Epithelial cell of esophagus (primary cell): ENCODE measurements at regions not wholly inside any gene's neighbourhood (a gene's known extent, or its start where the extent isn't known, plus 50 kb on each side); places are given as distances from the start of the nearest gene placed in this dataset.
A peak's percentile ranks its signal among the peaks of the same experiment; 100 is the strongest.

Experiments used
- DNase-seq: peaks from one replicate; pipeline ENCODE4 v3.0.0; 2010; ENCODE audit warnings: low read depth
- H3K4me3 ChIP-seq: 2 replicates; pipeline ENCODE4 v1.5.1; 2011; ENCODE audit warnings: mild to moderate bottlenecking, low read length, control low read depth
- CTCF ChIP-seq: IDR thresholded peaks from 2 replicates; pipeline ENCODE4 v1.5.1; 2011; ENCODE audit warnings: low read depth, mild to moderate bottlenecking, low read length, control low read depth, inconsistent platforms; ENCODE audit not compliant: insufficient read depth; ENCODE audit errors: missing control alignments

- no peak for DNase-seq
- no peak for TF ChIP-seq CTCF
- no peak overlapping the region for H3K4me3 ChIP-seq
Measured at GRCh38 chr1:91594383-91595055, 93.9 kb downstream of the CDC7 start.

DNA sequence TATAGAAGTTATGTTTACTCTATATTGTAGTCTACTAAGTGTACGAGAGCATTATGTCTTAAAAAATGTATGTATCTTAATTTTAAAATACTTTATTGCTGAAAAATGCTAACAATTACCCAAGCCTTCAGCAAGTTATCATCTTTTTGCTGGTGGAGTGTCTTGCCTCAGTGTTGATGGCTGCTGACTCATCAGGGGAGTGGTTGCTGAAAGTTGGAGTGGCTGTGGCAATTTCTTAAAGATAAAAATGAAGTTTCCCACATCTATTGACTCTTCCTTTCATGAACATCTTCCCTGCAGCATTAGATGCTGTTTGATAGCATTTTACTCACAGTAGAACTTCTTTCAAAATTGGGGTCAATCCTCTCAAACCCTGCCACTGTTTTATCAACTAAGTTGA is 95.8 kb downstream of the CDC7 start:
- no peak for TF ChIP-seq CTCF
- DNase-seq, result peak; percentile 44
- H3K4me3 ChIP-seq, result no peak overlapping the region

- H3K4me3 ChIP-seq, result no peak overlapping the region
- DNase-seq, result no peak
- no peak for TF ChIP-seq CTCF
Measured at GRCh38 chr1:91597215-91597614, 96.6 kb downstream of the CDC7 start.

- H3K4me3 ChIP-seq, result no peak overlapping the region
- no peak for DNase-seq
- no peak for TF ChIP-seq CTCF
Measured at GRCh38 chr1:91600431-91601337, 100.0 kb downstream of the CDC7 start.

DNA sequence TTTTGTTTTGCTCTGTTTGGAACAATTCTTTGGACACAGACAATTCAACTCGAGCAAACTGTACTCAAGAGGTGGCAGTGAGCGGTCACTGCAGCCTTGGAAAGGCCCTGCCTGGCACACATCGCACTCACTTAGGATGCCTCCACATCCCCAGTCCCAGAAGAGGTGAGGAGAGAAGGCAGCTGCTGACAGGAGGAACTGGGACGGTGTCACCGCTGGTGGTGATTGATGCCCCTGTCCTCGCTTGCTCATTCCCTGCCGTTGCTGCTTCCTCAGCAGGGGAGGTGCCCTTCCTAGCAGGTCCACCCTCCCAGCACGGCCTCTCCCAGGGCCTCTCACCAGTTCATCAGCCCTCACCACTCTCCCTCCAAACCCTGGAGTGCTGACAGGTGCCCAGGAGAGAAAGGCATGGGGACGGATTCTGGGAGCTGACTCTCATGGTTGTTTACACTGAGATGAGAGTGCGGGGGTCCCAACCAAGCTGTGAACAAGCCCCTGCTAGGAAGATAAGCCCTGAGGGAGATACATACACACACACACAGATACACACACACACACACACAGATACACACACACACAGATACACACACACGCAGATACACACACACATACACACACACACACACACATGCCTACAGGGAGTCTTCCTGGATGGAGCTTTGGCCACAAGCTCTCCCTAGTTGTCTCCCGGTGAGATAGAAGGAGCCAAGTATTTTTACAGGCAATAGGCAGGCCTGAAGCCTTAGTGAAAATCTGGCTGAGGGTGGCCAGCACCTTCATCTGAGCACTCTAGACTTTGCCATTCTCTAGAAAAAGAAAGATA is 101.1 kb downstream of the CDC7 start:
- no peak for TF ChIP-seq CTCF

DNA sequence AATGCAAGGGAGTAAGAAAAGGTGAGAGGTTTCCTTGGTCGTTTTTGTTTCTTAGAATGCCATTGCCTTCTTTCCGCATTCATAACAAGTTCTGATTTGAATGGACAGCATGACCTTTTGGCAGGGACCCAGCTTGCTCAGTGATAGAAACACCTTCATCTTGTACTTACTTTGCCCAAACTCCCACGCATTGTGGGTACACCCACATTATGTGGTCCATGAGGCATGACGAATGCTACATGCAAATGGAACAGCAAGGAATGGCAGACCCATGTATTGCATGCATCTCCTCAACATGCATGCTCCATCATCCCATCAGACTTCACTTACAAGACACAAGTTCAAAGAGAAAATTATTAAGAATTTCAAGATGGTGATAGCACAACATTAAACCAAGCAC is 102.8 kb downstream of the CDC7 start:
- TF ChIP-seq CTCF, result no peak
- no peak for DNase-seq

More for the DNA sequence above, 101.1 kb downstream of the CDC7 start:
- H3K4me3 ChIP-seq, result no peak overlapping the region
- DNase-seq, result no peak

More for the DNA sequence above, 102.8 kb downstream of the CDC7 start:
- no peak overlapping the region for H3K4me3 ChIP-seq
